ENCODE measurements at regions not wholly inside any gene's neighbourhood (a gene's known extent, or its start where the extent isn't known, plus 50 kb on each side); places are given as distances from the start of the nearest gene placed in this dataset.
"Not testable (repeated sequence)": the region's sequence is repeated elsewhere in the genome, so short reads cannot be mapped to it uniquely, and the experiment has no call there.

DNA sequence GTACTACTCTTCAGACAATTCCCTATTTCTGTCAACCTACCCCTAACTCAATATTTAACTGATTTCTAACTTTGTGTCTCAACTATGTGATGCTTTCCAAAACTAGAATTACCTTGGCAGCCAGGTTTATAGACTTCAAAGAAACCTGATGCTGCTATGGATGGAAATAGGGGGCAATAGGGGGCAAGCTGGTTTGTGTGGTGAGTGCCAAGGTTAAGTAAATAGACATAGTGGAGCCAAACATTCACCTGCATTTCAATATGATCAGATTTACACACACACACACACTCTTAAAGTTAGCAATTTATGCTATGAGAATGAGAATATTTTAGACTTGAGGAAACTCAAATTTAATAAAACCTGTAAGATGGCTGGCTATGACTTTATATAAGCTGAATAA lies 784.6 kb downstream of the TTLL7 start:
- DNase-seq: not testable (repeated sequence)

DNA sequence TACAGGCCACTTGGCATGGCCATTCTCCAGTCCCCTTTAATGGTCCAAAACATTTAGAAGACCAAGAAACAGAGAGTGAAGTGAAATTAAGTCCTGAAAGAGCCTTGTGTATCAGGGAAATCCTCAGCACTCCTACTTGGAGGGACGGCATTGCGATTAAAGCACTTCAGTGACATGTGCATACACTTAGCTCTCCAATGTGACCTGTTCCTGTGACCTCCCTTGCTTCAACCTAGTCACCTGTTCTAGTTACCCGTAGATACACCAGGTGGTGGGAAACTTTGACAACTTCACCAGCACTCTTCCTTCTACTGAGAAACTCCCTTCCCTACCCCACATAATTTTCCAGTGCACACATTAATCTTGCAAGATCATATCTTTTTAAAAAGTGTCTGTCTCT lies 785.3 kb downstream of the TTLL7 start:
- not testable (repeated sequence) for DNase-seq

DNA sequence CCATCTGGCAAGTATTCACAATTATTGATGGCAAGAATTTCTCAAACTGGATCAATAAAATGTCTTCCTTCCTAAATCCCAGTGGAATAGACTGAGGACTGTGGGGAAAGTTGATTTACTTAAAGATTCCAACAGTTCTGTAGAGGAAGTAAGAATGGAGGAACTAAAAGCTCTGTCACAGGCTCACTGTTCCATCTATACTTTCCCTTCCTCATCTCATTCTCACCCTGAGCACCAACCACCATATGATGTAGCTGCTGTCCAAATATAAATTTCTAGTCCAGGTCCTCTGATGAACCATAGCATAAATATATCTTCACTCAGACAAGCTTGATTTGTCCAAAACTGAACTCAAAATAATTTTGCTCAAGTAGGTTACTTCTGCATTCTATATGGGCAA lies 786.9 kb downstream of the TTLL7 start:
- not testable (repeated sequence) for DNase-seq

DNA sequence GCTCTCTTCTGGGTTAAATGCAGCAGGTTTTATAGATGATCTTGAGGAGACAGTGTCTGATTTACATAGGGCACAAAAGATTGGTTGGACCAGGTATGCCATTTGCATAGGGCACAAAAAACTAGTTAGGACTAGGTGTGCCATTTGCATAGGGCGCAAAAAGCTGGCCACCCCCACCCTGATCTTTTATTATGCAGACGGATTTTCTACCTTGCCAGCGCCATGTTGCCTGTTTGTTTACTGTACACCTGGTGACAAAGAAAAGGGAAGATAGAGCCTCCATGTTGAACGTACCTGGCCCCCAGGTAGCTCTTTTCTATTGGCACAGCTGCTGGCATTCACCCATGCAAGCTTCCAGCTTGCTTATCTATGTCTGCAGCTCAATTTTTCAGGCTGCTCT lies 790.4 kb downstream of the TTLL7 start:
- not testable (repeated sequence) for DNase-seq

DNA sequence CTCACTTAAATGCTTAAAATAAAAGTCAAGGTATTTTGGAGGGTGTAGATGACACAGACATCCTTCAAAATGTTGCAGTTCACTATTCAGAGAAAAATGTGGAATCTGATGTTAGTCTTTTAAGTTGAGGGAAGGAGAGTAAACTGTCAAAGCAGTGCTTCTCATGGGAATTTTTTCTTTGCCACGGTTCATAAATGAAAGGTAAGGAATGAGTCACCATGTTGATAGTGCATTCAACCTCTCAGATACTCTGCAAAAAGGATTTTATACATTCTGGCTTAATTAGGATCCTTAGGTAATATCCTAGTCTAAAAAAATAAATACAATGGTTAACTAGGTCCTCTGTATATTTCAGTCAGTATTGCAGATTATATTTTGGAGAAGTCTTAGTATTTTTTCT lies 804.3 kb downstream of the TTLL7 start:
- not testable (repeated sequence) for DNase-seq

DNA sequence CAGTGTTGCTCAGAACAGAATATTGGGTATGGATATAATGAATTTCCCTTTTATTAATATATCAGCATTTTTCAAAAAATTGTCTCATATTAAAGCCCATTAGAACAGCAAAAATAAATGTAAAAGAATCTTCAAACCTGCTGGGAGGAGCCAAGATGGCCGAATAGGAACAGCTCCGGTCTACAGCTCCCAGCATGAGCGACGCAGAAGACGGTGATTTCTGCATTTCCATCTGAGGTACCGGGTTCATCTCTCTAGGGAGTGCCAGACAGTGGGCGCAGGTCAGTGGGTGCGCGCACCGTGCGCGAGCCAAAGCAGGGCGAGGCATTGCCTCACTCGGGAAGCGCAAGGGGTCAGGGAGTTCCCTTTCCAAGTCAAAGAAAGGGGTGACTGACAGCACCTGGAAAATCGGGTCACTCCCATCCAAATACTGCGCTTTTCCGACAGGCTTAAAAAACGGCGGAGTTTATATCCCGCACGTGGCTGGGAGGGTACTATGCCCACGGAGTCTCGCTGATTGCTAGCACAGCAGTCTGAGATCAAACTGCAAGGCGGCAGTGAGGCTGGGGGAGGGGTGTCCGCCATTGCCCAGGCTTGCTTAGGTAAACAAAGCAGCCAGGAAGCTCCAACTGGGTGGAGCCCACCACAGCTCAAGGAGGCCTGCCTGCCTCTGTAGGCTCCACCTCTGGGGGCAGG lies 816.8 kb downstream of the TTLL7 start:
- DNase-seq: not testable (repeated sequence)

DNA sequence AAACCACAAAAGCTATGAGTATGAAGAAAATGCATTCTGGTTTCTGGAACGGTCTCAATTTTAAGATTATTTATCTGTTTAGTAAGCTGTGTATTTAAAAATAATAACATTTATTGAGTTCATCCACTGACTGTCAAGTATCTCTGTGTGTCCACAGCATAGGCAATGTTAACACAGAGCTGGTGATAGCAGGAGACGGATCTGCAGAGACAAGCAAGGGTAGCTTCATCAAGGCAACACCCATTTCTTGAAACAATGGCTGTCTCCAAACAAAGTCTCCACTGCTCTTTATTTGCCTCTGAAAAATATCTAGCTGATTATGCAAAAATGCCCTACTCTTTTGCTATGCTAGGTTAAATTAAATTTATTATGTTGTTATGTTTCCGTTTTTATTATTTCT lies 818.3 kb downstream of the TTLL7 start:
- not testable (repeated sequence) for DNase-seq

DNA sequence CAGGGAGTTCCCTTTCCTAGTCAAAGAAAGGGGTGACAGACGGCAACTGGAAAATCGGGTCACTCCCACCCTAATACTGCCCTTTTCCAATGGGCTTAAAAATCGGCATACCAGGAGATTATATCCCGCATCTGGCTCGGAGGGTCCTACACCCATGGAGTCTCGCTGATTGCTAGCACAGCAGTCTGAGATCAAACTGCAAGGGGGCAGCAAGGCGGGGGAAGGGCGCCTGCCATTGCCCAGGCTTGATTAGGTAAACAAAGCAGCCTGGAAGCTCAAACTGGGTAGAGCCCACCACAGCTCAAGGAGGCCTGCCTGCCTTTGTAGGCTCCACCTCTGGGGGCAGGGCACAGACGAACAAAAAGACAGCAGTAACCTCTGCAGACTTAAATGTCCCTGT lies 831.3 kb downstream of the TTLL7 start:
- DNase-seq: not testable (repeated sequence)

DNA sequence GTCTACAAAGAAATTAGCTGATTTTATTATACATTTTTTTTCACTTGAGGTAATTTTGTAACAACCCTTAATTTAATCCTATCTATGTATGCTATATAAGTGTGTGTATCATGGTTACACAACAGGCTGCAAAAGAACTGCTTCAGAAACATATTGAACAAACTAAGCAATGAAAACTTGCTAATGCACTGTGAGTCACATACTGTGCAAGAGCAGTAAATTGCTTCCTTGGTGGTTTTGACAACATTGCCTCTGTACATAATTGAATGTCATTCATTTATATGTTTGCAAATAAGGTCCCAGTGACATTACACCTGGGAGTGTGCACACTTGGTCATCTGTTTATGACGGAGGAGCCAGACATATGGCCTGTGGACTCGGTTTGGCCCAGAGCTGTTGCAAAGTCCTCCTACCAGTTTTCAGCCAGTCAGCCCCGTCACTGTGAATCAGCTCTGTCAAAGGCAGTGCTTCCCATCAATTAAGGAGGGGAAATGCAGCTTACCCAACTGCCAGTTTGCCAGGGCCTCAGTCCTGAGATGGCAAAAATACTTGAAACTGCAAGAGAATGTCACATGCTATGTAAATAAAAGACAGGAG lies 835.0 kb downstream of the TTLL7 start:
- not testable (repeated sequence) for DNase-seq

DNA sequence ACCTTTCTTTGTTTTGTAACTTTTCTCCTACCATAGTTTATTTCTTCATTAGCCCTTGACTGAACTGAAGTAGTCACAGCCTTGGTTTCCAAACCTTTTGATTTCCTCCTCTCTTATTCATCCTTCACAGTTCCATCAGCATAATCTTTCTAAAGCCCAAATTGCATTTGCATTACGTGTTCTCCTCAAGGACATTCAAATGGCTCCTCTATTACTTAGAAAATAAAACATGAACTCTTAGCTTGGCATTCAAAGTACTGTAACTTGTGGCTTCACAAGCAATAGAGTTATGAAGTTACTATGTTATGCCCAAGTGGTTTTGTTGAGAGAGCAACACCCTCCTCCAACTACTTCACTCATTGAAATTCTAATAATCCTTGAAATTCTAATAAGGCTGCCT lies 840.0 kb downstream of the TTLL7 start:
- DNase-seq: not testable (repeated sequence)

DNA sequence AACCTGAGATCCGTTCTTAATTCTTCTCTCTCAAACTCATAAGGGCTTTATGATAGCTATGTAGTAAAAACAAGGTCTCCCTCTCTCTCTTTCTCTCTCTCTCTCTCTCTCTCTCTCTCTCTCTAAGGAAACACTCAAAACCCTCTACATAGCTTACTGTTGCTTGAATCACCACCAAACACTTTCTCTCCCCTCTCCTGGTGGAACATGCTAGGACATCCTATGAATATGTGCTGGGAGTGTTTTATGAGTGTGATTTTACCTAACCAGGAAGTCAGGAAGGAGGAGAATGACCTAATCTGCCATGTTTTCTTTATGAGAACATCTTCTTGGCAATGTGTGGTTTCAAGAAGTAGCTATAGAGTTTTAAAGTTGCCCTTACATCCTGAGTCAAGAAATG lies 844.6 kb downstream of the TTLL7 start:
- DNase-seq: not testable (repeated sequence)

DNA sequence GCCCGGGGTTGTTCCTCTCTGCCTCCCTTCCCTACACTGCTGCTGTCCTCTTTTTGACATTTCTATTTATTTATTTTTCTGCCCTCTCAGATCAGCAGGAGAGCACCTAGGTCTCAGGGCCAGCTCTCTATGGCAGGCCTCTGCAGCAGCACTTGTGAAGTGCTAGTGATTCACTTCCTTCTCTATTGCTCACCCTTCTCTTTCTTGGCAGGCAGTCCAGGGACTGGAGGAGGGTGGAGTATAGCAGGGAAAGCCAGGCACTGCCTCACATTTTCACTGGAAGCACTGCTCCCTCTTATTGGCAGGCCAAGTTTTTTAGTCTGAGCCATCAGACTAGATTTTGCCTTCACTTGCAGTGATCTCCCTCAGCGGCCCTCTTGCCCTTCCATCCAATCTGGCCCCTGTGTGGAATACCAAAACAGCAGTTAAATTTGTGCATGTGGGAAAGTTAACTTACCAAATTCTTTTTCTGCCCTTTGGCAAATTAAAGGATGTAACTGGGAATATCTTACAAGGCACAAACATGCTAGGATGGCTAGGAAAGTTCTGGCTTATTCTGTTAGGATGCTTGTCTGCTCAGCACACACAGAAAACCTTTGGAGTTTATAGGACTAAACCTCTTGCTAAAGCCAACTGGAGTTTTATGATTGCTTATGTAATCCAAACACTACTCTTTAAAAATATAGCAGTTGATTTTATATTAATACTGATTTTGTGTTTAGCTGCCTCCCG lies 847.6 kb downstream of the TTLL7 start:
- DNase-seq: not testable (repeated sequence)

DNA sequence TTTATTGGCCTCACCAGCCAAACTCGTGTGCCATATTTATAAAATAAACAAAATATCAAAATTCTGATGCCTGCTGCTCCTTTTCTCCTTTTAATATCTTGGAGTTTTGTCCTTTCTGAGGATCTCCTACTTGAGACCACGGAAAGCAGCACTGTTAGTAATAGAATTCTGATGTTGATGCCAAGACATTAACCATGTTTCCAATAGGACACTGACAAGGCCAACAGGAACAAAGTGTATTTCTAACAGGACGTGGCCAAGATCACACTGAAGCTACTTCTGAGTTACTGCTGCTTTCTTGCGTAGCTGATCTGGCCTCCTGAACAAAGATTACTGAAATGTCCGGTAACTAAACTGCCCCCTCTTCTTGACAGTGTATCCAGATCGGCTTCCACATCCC lies 848.5 kb downstream of the TTLL7 start:
- DNase-seq: not testable (repeated sequence)

DNA sequence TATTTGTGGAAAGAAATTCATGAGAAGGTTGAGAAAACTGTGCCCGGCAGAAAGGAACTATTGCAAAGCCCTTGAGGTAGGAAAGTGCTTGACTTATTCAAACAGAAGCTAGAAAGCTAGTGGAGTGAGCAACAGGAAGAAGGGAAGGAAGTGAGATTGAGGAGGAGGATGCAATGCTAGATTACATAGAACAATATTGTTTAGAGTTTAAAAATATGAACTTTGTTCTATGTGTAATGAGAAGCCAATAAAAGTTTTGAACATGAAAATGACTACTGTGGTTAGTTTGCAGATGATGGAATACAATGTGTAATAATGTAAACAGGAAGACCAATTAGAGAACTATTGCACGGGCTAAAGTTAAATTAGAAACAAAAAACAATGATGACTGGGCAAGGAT lies 853.1 kb downstream of the TTLL7 start:
- DNase-seq: not testable (repeated sequence)

DNA sequence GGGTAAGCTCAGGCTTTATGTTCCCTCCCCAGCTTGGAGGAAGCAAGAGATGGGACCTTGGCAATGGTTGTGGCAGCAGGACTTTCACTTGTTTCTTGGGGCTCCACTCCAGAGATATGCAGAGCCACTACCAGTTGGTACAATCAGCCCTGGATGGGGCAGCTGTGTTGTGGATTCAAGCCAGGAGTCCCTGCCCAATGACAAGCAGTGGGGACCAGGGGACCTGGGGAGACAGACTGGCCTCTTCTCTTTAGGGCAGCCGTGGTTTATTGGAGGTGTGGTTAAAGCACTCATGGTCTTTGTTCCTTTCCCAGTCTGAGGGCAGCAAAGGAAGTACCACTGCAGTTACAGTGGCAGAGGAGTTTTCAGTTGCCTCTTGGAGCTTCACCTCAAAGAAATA lies 856.1 kb downstream of the TTLL7 start:
- DNase-seq: not testable (repeated sequence)

DNA sequence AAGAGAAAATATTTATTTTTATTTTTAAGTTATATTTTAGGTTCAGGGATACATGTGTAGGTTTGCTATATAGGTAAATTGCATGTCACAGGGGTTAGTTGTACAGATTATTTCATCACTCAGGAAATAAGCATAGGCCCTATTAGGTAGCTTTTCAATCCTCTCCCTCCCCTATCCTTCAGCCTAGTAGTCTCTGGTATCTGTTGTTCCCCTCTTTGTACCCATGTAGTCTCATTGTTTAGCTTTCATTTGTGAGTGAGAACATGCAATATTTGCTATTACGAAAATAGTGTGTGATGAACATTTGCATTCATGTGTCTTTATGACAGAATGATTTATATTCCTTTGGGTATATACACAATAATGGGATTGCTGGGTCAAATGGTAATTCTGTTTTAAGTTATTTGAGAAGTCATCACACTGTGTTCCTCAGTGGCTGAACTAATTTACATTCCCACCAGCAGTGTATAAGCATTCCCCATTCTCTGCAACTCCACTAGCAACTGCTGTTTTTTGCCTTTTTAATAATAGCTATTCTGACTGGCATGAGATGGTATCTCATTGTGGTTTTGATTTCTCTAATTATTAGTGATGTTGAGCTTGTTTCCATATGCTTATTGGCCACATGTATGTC lies 863.3 kb downstream of the TTLL7 start:
- DNase-seq: not testable (repeated sequence)

DNA sequence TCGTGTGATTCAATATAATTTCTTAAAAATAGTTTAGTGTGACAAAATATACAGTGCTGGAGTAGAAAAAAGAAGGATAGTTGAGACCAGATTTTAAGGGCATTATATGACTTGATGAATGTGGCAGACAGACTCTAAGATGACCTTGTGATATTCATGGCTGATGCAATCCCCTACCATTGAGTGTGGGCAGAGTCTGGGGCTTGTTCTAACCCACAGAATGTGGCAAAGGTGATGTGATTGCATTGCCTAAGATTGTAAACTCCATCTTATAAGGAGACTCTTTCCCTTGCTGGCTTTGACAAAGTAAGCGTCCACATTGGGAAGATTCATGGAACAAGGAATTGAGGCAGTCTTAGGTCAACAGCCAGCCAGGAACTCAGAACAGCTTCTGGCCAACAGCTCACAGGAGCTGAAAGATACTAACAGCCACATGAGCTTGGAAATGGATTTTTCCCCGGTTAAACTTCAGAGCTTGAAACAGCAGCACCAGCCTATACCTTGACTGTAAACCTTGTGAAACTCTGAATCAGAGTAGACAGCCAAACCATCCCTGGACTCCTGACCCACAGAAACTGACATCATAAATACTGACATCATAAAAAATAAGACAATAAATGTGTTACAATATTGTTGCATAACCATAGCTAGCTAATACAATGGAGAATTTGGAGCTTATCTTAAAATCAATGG lies 864.5 kb downstream of the TTLL7 start:
- not testable (repeated sequence) for DNase-seq

DNA sequence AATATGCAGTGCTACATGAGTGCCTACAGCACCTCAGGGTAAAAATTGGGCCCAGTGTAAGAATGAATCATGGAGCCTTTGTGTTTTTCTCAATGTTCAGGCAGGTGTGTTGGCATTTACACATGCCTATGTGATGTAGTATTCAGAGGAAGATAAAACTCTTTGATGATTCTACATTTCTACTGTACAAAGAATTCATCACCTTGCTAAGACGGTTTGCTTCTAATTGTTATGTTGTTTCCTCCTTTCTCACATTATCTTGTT lies 867.3 kb downstream of the TTLL7 start:
- no peak for DNase-seq

DNA sequence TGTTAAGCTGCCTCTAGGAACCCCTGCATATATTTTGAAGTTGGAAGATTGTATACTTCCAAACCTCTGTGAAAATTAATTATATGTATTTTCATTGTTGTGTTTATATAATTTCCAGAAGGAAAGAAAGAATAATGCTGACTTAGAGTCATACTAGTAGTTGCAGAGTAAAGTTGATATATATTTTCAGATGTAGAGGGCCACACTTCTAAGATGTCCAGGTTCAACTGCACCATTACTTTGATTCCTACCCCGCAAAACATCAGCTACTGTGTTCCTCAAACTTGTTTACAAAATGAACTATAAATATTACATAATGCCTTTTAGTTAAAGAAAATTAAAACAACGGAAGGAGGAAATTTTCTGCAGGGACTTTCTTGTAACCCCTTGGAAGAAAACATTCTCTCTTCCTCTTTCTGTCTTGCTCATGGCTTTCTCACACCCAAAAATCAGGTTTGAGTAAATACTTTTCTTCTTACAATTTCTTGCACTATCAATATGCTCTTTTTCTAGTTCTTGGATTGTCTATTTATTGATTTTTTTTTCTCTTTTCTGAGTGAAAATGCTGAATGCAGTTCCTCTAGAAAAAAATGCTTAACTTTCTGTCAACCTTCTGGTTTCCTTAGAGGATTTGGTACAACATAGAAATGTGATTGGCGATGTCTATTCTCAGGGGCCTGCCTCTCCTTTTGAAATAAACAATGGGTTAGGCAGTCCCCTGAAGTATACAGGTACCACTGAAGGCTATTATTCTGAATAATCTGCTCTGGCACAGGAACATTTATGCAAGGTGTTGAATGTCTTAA lies 867.8 kb downstream of the TTLL7 start:
- DNase-seq: no peak

DNA sequence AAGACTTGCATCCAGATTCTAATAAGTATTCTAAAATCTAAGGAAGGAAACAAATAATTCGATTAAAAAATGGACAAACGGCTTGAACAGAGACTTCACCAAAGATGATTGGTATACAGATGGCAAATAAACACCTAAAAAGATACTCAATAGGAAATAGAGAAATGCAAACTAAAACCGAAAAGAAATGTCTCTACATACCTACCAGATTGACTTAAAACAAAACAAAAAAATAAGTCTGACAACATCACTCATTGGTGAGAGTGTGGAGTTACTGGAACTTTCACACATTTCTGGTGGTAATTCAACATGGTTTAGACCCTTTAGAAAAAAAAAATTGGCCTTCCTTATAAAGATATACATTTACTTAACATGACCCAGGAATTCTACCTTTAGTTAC lies 869.8 kb downstream of the TTLL7 start:
- DNase-seq: no peak

DNA sequence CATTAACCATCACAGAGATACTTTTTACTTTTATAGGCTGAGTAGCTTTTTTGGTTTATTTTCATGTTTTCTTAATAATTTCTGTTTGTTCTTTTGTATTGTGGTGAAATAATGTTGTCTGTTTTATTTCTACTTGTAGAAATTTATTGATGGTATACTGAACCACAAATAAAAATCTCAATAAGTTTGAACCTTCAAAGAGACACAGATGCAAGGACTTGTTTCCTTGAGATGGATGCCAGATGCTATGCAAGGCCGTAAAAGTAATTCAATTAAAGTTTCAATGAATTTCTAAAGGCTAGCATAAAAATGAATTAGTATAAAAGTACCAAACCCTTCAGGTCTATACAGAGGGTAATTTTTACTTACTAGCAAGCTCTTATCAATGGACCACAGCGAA lies 873.5 kb downstream of the TTLL7 start:
- no peak for DNase-seq

DNA sequence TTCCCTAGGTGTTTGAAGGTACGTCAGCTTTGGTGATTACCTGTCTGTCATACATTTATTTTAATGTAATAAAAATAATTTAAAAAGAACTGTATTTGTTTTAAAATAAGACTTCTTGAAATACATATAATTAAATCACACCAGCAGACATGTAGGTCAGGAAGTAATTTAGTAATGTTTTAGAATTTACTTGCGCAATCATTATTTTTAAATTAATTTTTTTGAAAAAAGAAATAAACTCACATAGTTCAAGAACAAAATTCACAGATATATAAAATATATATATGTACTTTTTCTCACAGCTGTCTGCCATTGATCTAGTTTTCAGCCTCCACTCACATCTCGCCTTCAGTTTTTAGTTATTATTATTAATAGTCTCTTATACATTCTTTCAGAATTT lies 875.9 kb downstream of the TTLL7 start:
- DNase-seq: no peak
